GM23338 (cell line): ENCODE measurements at regions not wholly inside any gene's neighbourhood (a gene's known extent, or its start where the extent isn't known, plus 50 kb on each side); places are given as distances from the start of the nearest gene placed in this dataset.

Source experiments
- ATAC-seq: fragments of 200-7000 bp; cut with Tn5 transposase; 3 replicates; pipeline ENCODE4 v1.9.1; 2020
- DNase-seq: peaks from one replicate; pipeline ENCODE4 v3.0.0-alpha.2; 2015; ENCODE audit warnings: low spot score
- H2AFZ ChIP-seq: fragments of 200-600 bp; sonication (generic); 2 replicates; pipeline ENCODE4 v1.8.0; 2016; ENCODE audit warnings: antibody characterized with exemption, mild to moderate bottlenecking, moderate library complexity
- H3F3A ChIP-seq: fragments of 200-600 bp; sonication (generic); replicated peaks from 2 replicates; pipeline ENCODE4 v1.8.0; 2017; ENCODE audit warnings: antibody characterized with exemption, mixed run types, low read depth
- H3K27ac ChIP-seq: fragments of 200-600 bp; sonication (generic); 2 replicates; pipeline ENCODE4 v1.6.1; 2016; ENCODE audit warnings: low read depth
- H3K27me3 ChIP-seq: fragments of 200-600 bp; sonication (generic); 2 replicates; pipeline ENCODE4 v1.8.0; 2016; ENCODE audit warnings: mild to moderate bottlenecking, mixed run types, moderate library complexity; ENCODE audit not compliant: insufficient read depth
- H3K36me3 ChIP-seq: fragments of 200-600 bp; sonication (generic); 2 replicates; pipeline ENCODE4 v1.8.0; 2016; ENCODE audit warnings: mild to moderate bottlenecking; ENCODE audit not compliant: insufficient read depth
- H3K4me1 ChIP-seq: fragments of 200-600 bp; sonication (generic); 2 replicates; pipeline ENCODE4 v1.8.0; 2016; ENCODE audit warnings: mild to moderate bottlenecking, moderate library complexity; ENCODE audit not compliant: insufficient read depth
- H3K4me2 ChIP-seq: fragments of 200-600 bp; sonication (generic); 2 replicates; pipeline ENCODE4 v1.7.1; 2017; ENCODE audit warnings: mixed run types
- H3K4me3 ChIP-seq: fragments of 200-600 bp; sonication (generic); 2 replicates; pipeline ENCODE4 v1.6.1; 2016; ENCODE audit warnings: mixed run types
- H3K79me2 ChIP-seq: fragments of 200-600 bp; sonication (generic); replicated peaks from 2 replicates; pipeline ENCODE4 v1.8.0; 2017; ENCODE audit warnings: mild to moderate bottlenecking; ENCODE audit not compliant: insufficient read depth
- H3K9me2 ChIP-seq: fragments of 200-600 bp; sonication (generic); 2 replicates; pipeline ENCODE4 v1.8.0; 2017; ENCODE audit not compliant: insufficient read depth
- H4K20me1 ChIP-seq: fragments of 200-600 bp; sonication (generic); replicated peaks from 2 replicates; pipeline ENCODE4 v1.8.0; 2017; ENCODE audit warnings: mild to moderate bottlenecking; ENCODE audit not compliant: insufficient read depth
- H3K27ac Mint-ChIP-seq: 2 replicates; pipeline ENCODE4 v1.8.0; 2020; ENCODE audit warnings: inconsistent platforms, mild to moderate bottlenecking, moderate library complexity, mixed read lengths
- H3K27me3 Mint-ChIP-seq: 3 replicates; pipeline ENCODE4 v1.8.0; 2022; ENCODE audit warnings: low read depth, mild to moderate bottlenecking, moderate library complexity, mixed read lengths, inconsistent platforms; ENCODE audit not compliant: insufficient read depth, poor library complexity
- H3K36me3 Mint-ChIP-seq: 3 replicates; pipeline ENCODE4 v1.8.0; 2021; ENCODE audit warnings: low read depth, mild to moderate bottlenecking, inconsistent platforms, moderate library complexity, mixed read lengths
- H3K4me1 Mint-ChIP-seq: 3 replicates; pipeline ENCODE4 v1.8.0; 2020; ENCODE audit warnings: mild to moderate bottlenecking, inconsistent platforms, mixed read lengths
- H3K4me3 Mint-ChIP-seq: 3 replicates; pipeline ENCODE4 v1.8.0; 2021; ENCODE audit warnings: moderate library complexity, mild to moderate bottlenecking, inconsistent platforms, mixed read lengths
- H3K9me3 Mint-ChIP-seq: 3 replicates; pipeline ENCODE4 v1.8.0; 2020; ENCODE audit warnings: moderate library complexity, mild to moderate bottlenecking, inconsistent platforms, mixed read lengths
- CREB1 ChIP-seq: fragments of 250-450 bp; sonication (Bioruptor Pico); IDR thresholded peaks from 2 replicates; pipeline ENCODE4 v1.5.0; 2020; ENCODE audit warnings: low read depth, mild to moderate bottlenecking, moderate library complexity
- CTCF ChIP-seq, 2 experiments: fragments of 200-600 bp in 1 of 2; sonication (generic) in 1 of 2; conservative IDR thresholded peaks; 2 replicates each; pipeline versions ENCODE4 v1.5.1 to v1.6.1; 2016 to 2017; ENCODE audit warnings: antibody characterized with exemption in 2 of 2, low read depth in 2 of 2, mild to moderate bottlenecking in 2 of 2, moderate library complexity in 1 of 2
- ETS1 ChIP-seq: IDR thresholded peaks from 2 replicates; pipeline ENCODE4 v1.6.1; 2016; ENCODE audit warnings: antibody characterized with exemption
- EZH2 ChIP-seq: fragments of 200-600 bp; sonication (generic); IDR thresholded peaks from one replicate; pipeline ENCODE4 v1.8.0; 2017; ENCODE audit warnings: antibody characterized with exemption, mild to moderate bottlenecking, low read depth; ENCODE audit not compliant: unreplicated experiment
- EZH2phosphoT487 ChIP-seq: fragments of 200-600 bp; sonication (generic); IDR thresholded peaks from one replicate; pipeline ENCODE4 v1.8.1; 2018; ENCODE audit warnings: antibody characterized with exemption; ENCODE audit not compliant: unreplicated experiment
- JUNB ChIP-seq: IDR thresholded peaks from one replicate; pipeline ENCODE4 v1.6.1; 2016; ENCODE audit warnings: antibody characterized with exemption; ENCODE audit not compliant: unreplicated experiment
- NANOG ChIP-seq: IDR thresholded peaks from 2 replicates; pipeline ENCODE4 v1.6.1; 2016; ENCODE audit warnings: antibody characterized with exemption, borderline replicate concordance
- POLR2AphosphoS5 ChIP-seq: IDR thresholded peaks from 2 replicates; pipeline ENCODE4 v1.6.1; 2016; ENCODE audit warnings: antibody characterized with exemption, low read depth
- REST ChIP-seq: IDR thresholded peaks from one replicate; pipeline ENCODE4 v1.6.1; 2018; ENCODE audit warnings: antibody characterized with exemption; ENCODE audit not compliant: unreplicated experiment
- STAT1 ChIP-seq: IDR thresholded peaks from one replicate; pipeline ENCODE4 v1.6.1; 2016; ENCODE audit warnings: antibody characterized with exemption; ENCODE audit not compliant: unreplicated experiment
- ZNF114 ChIP-seq: fragments of 250-450 bp; sonication (Bioruptor Pico); IDR thresholded peaks from 2 replicates; pipeline ENCODE4 v1.5.0; 2020; ENCODE audit warnings: mild to moderate bottlenecking, moderate library complexity
- ZNF331 ChIP-seq: fragments of 250-450 bp; sonication (Bioruptor Pico); IDR thresholded peaks from 2 replicates; pipeline ENCODE4 v1.5.0; 2020; ENCODE audit warnings: low read depth, mild to moderate bottlenecking, moderate library complexity
- ZNF462 ChIP-seq: fragments of 250-450 bp; sonication (Bioruptor Pico); IDR thresholded peaks from 2 replicates; pipeline ENCODE4 v1.5.0; 2020; ENCODE audit warnings: mild to moderate bottlenecking, moderate library complexity

- Mint-ChIP-seq H3K36me3 (no peaks in the 10 kb centered on the region), H3K4me3 (no peak overlapping the region), H3K4me1 (no peaks in the 10 kb centered on the region), H3K27ac (no peak overlapping the region), H3K9me3 (no peaks in the 10 kb centered on the region), H3K27me3 (no peaks in the 10 kb centered on the region)
- no peaks in the 10 kb centered on the region for H4K20me1 ChIP-seq
- no peaks in the 10 kb centered on the region for H3K27me3 ChIP-seq
- H3K36me3 ChIP-seq, result no peaks in the 10 kb centered on the region
- ATAC-seq, result no peak
- no peak overlapping the region for H3K27ac ChIP-seq
- TF ChIP-seq STAT1 (no peak), ZNF331 (CRISPR knock-in tag) (no peak), EZH2 (no peak), EZH2phosphoT487 (no peak), ZNF114 (CRISPR knock-in tag) (no peak), POLR2AphosphoS5 (no peak), ZNF462 (no peak), ETS1 (no peak), NANOG (no peak), CTCF (conservative IDR thresholded peaks at IDR 0.05; ENCODE audit: low read depth in 2 of 2) (no peak), REST (no peak), CREB1 (CRISPR knock-in tag) (no peak), JUNB (no peak)
- no peak overlapping the region for H3K4me3 ChIP-seq
- no peak for DNase-seq
- H3K4me1 ChIP-seq, result no peaks in the 10 kb centered on the region
- no peaks in the 10 kb centered on the region for H3K9me2 ChIP-seq
- no peak overlapping the region for H3K4me2 ChIP-seq
- H3F3A ChIP-seq, result no peaks in the 10 kb centered on the region
- H2AFZ ChIP-seq, result no peak overlapping the region
- H3K79me2 ChIP-seq, result no peaks in the 10 kb centered on the region
Observed at GRCh38 chrX:93264261-93265002, 408.9 kb downstream of the NAP1L3 start.
